ENCODE measurements at regions not wholly inside any gene's neighbourhood (a gene's known extent, or its start where the extent isn't known, plus 50 kb on each side); places are given as distances from the start of the nearest gene placed in this dataset.

DNA sequence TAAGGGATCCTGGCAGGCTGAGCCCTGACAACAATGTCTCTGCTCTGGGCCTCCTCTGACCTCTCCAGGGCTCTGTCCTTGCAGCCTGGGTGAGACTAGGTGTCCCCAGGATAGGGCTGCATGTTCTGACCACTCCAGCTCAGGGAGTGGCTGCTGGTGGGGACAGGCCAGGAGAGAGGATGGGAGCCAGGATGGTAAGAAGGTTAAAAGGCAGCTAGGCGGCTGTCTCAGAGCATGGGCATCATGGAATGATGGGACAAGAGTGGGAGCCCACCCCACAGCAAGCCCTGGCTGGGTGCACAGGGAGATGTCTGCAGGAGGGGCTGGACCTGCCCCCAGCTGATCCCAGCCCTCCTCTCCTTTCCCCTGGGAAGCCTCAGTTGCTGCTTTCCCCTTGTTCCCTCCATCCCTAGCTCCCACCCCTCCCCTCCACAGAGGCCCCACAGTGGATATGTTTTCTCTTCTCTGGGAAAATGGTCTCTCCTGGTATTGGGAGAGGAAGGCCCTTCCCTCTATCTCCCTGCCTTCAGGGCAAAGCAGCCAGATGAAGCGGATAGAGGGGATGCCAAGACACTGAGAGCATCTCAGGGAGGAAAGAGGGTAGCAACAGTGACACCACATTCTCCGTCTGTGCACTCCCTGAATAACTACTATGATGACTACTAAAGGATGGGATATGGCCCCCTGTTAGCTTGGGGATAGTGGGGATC, 334.3 kb downstream of the DYSF start:
- Mint-ChIP-seq H3K27ac (no peak overlapping the region), H3K36me3 (no peaks in the 10 kb centered on the region), H3K9me3 (no peaks in the 10 kb centered on the region), H3K4me1 (ENCODE audit: low read depth in 2 of 2) (no peaks in the 10 kb centered on the region), H3K4me3 (no peak overlapping the region), H3K27me3 (peaks cover 6% of the 10 kb centered on the region in 2 donors)
- DNase-seq (ENCODE audit: low spot score), result no peak
- ATAC-seq, result no peak

DNA sequence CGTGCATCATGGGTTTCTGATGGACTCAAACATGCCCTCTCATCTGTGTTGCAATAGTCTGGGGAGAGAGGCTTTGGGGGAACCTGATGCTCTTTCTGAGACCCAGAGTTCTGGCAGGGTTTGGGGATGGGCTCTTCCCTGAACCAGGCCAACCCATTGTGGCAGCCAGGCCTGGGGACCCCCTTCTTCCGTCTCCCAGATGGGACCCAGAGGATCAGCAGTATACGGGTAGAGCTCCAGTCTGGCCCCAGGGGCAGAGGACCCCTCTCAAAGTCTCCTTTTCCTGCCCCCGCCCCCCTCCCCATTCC, 333.7 kb downstream of the DYSF start:
- Mint-ChIP-seq H3K27me3 (peaks cover 6% of the 10 kb centered on the region in 2 donors), H3K9me3 (no peaks in the 10 kb centered on the region)
- ATAC-seq, result no peak

DNA sequence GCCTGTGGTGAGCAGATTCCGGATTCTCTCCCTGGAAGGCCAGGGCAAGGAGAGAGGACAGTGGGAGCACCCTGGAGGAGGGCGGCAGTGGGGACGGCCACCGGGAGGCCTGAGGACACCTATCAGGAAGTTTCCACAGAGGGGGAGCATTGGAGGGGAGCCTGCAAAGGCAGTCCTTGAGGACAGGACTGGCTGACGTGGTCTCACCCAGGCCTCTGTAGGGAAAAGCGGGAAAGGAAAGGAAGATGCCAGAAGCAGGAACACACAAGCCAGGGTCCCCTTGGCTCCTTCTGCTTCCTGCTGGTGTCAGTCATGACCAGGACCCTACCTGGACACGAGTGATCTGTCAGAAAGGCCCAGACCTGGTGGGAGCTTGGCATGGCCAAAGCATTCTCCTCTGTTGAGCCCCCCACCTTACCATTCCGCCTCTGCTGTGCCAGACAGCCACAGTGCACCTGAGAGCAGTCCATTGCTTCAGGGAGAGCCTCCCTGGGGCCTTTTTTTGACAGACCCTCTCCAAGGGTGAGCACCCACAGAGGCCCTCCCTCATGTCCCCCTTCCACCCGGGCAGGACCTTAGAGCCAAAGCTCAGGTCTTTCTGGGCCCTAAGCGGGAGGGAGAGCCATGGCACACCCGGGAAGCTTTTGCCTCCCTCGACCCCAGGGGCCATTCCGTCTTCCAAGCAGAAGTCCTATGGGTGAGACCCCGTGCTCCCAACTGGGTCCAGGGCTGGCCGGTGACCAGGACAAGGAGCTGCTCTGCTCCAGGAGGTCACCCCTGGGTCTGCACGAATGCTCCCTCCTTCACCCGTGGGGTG, 333.1 kb downstream of the DYSF start:
- Mint-ChIP-seq H3K27me3 (peaks cover 7 to 10% of the 10 kb centered on the region in 2 donors), H3K4me3 (no peak overlapping the region), H3K4me1 (ENCODE audit: low read depth in 2 of 2) (no peaks in the 10 kb centered on the region), H3K27ac (no peak overlapping the region), H3K9me3 (no peaks in the 10 kb centered on the region), H3K36me3 (no peaks in the 10 kb centered on the region)
- ATAC-seq, result no peak
- DNase-seq (ENCODE audit: low spot score), result no peak

More for the DNA sequence above, 333.7 kb downstream of the DYSF start:
- DNase-seq (ENCODE audit: low spot score), result no peak
- Mint-ChIP-seq H3K4me1 (ENCODE audit: low read depth in 2 of 2) (no peaks in the 10 kb centered on the region), H3K4me3 (no peak overlapping the region), H3K27ac (no peak overlapping the region), H3K36me3 (no peaks in the 10 kb centered on the region)

DNA sequence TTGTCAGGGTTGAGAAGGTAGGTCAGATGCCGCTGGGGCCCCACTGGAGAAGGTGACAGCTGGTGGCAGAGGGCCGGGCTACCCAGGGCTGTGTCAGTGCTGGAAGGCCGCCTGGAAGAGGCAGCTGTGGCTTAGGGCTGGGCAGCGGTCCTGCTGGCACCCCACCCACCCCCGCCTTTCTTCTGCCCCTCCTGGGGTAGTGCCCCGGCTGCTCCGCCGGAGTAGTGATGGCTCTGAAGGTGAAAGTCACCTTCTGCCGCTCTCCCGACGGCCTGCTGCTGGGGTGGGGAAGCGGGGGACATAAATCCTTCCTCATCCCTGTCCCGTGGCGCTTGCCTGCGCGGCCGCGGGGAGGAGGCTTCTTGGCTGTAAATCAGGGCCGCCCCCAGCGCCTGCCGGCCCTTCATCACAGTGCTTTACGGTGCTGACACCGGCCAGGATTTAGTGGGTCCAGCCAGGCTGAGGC, 332.2 kb downstream of the DYSF start:
- H3K4me1 Mint-ChIP-seq (ENCODE audit: low read depth in 2 of 2), result no peaks in the 10 kb centered on the region

DNA sequence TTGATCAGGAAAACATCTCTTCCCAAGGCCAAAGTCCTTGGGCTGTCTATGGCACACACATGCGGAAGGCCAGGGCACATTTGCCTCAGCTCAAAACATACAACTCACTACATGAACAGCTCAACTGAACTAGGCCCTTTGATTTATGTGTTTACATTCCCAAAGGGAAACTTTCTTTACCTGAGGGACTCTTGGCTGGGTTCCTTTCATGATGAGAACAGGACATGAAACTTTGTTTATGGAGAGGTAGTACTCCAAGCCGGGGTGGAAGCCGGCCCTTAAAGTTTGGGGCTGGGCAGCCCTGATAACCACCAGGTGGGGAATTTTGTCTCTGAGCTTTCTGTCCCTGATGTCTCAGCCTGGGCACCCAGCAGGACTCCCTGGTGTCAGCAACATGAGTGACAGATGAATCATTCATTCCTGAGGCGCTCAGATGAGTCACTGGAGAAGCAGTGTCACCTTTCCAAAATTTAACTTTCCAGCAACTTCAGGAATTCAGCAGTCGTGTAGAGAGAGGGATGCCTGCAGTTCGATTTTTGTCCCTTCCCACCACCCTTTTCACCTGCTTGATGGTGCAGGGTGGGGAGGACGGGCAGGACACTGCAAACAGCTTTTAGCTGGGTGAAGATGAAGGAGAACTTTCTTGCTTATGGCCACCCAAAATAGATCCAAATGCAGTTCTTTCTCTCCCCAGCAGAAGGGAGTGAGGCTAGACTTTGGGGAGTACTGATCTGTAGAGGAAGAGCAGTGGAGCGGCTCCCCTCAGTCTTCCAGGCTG, 331.6 kb downstream of the DYSF start:
- Mint-ChIP-seq H3K27ac (no peak overlapping the region), H3K4me3 (no peak overlapping the region), H3K27me3 (peaks cover 16 to 26% of the 10 kb centered on the region in 2 donors), H3K36me3 (no peaks in the 10 kb centered on the region), H3K4me1 (ENCODE audit: low read depth in 2 of 2) (no peaks in the 10 kb centered on the region), H3K9me3 (no peaks in the 10 kb centered on the region)
- DNase-seq (ENCODE audit: low spot score) (no peak), ATAC-seq (no peak)

More for the DNA sequence above, 332.2 kb downstream of the DYSF start:
- no peak overlapping the region for H3K4me3 Mint-ChIP-seq
- no peaks in the 10 kb centered on the region for H3K36me3 Mint-ChIP-seq
- H3K27ac Mint-ChIP-seq, result no peak overlapping the region
- ATAC-seq, result no peak
- no peaks in the 10 kb centered on the region for H3K9me3 Mint-ChIP-seq
- DNase-seq (ENCODE audit: low spot score), result no peak
- peaks cover 12 to 19% of the 10 kb centered on the region in 2 donors for H3K27me3 Mint-ChIP-seq

DNA sequence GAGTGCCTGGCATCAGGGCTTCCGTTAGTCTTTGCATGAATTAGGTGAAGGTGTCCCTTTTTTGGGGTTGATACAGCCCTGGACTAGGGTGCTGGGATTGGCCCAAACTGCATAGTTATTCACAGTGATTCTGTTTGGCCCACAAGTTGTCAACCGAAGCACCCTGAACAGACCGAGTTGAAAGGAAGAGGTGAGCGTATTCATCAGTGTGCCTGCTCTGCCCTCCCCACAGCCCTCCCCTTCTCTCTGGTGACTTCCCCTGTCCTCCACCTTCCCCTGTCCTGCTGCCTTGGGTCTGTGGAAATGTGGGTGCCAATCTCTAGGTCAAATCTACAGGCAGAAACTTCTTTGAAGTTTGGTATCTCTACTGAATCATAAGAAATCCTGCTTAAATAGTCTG, 330.5 kb downstream of the DYSF start:
- Mint-ChIP-seq H3K27me3 (peaks cover 16 to 26% of the 10 kb centered on the region in 2 donors), H3K4me1 (ENCODE audit: low read depth in 2 of 2) (no peaks in the 10 kb centered on the region), H3K36me3 (no peaks in the 10 kb centered on the region), H3K9me3 (no peaks in the 10 kb centered on the region), H3K4me3 (no peak overlapping the region), H3K27ac (no peak overlapping the region)
- DNase-seq (ENCODE audit: low spot score) (no peak), ATAC-seq (no peak)

DNA sequence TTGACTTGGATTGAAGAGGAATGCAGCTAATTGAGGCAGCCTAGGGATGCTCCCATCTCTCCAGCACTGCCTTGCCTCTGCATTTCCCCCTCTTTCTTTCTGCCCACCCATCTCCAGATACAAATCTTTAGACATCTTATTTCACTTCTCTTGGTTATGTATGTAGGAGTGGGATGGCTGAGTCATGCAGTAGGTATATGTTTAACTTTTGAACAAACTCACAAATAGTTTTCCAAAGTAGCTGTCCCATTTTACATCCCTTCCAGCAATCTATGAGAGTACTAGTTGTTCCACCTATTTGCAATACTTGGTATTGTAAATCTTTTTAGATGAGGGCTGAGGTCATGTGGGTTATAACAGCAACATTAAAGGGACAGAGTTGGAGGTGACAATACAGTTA, 329.9 kb downstream of the DYSF start:
- H3K4me1 Mint-ChIP-seq (ENCODE audit: low read depth in 2 of 2), result no peaks in the 10 kb centered on the region
- no peaks in the 10 kb centered on the region for H3K36me3 Mint-ChIP-seq
- H3K9me3 Mint-ChIP-seq, result no peaks in the 10 kb centered on the region
- peaks cover 16 to 26% of the 10 kb centered on the region in 2 donors for H3K27me3 Mint-ChIP-seq
- H3K27ac Mint-ChIP-seq, result no peak overlapping the region
- no peak for DNase-seq (ENCODE audit: low spot score)
- no peak overlapping the region for H3K4me3 Mint-ChIP-seq
- ATAC-seq, result no peak

DNA sequence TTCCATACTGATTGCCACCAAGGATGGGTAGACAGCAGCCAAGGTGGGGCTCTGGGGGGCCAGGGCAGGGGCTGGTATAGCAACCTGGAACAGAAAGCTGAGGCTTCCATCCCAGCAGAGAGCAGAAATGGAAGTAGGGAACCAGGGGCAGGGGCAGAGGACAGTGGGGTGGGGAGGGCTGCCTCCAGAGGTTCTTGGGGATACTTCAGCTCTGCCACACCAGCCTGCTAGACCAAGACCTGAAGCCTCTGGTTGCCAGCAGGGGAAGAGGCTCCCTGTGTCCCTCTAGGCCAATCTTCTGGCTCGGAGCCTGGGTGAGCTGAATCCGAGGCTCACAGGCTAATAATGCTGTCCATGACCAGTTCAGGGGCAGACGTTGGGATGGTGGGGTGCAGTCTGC, 329.0 kb downstream of the DYSF start:
- H3K4me3 Mint-ChIP-seq, result no peak overlapping the region
- H3K36me3 Mint-ChIP-seq, result no peaks in the 10 kb centered on the region
- H3K9me3 Mint-ChIP-seq, result no peaks in the 10 kb centered on the region
- ATAC-seq (no peak), DNase-seq (ENCODE audit: low spot score) (no peak)
- peaks cover 16 to 26% of the 10 kb centered on the region in 2 donors for H3K27me3 Mint-ChIP-seq
- H3K4me1 Mint-ChIP-seq (ENCODE audit: low read depth in 2 of 2), result no peaks in the 10 kb centered on the region
- H3K27ac Mint-ChIP-seq, result no peak overlapping the region

DNA sequence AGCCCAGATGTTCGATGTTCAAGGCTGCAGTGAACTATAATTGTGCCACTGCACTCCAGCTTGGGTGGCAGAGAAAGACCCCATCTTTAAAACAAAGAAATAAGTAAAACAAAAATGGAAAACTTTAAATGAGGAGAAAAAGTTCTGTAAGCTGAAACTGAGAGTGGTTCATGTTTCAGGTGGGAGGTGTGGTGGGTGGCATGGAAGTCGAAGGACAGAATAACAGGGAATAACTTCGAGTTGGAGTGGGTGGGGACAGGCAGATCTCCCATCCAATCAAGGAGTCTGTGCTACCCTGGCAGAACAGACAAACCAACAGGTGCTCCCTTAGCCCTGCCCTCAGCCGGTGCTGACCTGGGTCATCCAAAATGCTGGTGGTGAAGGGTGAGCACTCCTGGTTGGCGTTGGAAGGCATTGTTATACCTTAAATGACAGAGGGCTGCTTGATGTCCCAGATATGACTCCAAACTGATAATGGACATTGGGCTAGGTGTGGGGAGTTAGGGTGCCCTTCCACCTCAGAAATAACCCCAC, 328.4 kb downstream of the DYSF start:
- H3K9me3 Mint-ChIP-seq, result no peaks in the 10 kb centered on the region
- no peaks in the 10 kb centered on the region for H3K36me3 Mint-ChIP-seq
- no peak overlapping the region for H3K4me3 Mint-ChIP-seq
- ATAC-seq, result no peak
- H3K27me3 Mint-ChIP-seq, result peaks cover 16 to 26% of the 10 kb centered on the region in 2 donors
- no peak overlapping the region for H3K27ac Mint-ChIP-seq
- no peak for DNase-seq (ENCODE audit: low spot score)
- H3K4me1 Mint-ChIP-seq (ENCODE audit: low read depth in 2 of 2), result no peaks in the 10 kb centered on the region

DNA sequence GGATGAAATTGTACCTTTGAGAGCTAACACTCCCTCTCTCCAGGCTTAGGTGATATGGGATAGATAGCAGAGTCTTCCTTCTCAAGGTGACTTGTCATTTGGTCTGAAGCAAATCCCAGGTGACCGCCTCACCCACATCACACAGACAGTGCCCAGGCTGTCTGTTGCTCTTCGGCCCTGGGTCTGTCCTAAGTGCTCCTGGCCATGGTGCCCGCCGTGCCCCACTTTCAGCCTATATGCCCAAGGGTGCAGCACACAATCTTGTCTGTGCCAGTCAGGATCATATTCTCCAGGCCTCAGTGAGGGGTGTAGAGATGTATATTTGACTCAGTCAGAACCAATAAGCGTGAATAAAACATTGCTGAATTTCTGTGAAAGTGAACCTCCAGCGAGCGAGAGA, 326.8 kb downstream of the DYSF start:
- Mint-ChIP-seq H3K27ac (no peak overlapping the region), H3K9me3 (no peaks in the 10 kb centered on the region), H3K36me3 (no peaks in the 10 kb centered on the region), H3K4me1 (ENCODE audit: low read depth in 2 of 2) (no peaks in the 10 kb centered on the region), H3K4me3 (no peak overlapping the region), H3K27me3 (peaks cover 18 to 36% of the 10 kb centered on the region in 2 donors)
- ATAC-seq, result no peak
- DNase-seq (ENCODE audit: low spot score), result no peak

DNA sequence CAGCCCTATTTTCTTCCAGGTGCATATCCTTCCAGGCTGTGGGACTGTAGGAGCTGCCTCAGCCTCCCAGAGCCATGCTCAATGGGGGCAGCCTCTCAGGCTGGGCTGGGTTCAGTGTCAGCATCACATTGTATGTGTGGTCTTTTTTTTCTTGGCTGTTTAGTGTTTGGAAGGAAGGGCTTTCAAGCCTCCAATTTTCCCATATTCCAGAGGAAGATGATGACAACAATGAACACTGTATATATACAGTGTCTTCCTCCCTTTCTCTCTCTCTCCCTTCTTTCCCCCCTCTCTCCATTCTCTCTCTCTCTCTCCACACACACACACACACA, 326.4 kb downstream of the DYSF start:
- no peaks in the 10 kb centered on the region for H3K4me1 Mint-ChIP-seq (ENCODE audit: low read depth in 2 of 2)
- no peak overlapping the region for H3K4me3 Mint-ChIP-seq
- H3K9me3 Mint-ChIP-seq, result no peaks in the 10 kb centered on the region
- DNase-seq (ENCODE audit: low spot score), result no peak
- no peak overlapping the region for H3K27ac Mint-ChIP-seq
- peaks cover 19 to 40% of the 10 kb centered on the region in 2 donors for H3K27me3 Mint-ChIP-seq
- ATAC-seq, result no peak
- H3K36me3 Mint-ChIP-seq, result no peaks in the 10 kb centered on the region

DNA sequence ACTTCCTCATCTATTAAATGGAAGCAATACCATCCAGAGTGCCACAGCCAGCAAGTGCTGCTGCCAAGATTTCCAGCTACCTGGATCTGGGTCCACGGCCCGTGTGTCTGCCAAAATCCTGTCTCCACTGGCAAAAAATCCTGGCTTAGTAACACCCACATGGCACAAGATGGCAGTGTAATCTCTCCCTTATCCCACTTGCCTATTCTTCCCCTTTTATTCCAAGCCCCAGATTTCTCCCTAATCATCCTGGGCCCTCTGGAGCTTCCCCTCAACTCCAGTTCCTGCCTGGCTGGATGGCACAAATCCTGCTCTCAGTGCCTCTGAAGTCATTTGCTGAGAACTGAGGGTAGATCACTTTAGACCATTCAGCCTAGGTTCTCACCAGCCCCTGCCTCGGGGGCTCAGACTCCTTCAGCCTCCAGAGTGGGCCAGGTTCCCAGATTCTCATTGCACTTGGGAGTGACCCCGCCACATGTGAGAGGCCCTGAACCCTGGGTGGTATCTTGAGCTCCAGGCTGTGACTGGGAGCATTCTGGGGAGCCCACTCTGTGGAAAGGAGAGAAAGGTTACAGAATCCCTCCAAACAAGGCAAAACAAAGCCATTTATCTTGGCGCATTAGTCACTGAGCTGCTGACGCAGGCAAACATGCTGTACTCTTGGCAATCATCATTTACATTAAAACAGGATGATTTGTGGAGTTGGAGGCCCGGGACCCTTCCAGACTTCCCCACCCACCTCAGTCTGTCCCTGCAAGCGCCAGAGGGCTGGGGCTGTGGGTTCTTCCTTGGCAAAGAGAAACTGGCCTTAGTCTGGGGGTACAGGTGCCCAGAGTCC, 325.8 kb downstream of the DYSF start:
- Mint-ChIP-seq H3K27me3 (peaks cover 17 to 40% of the 10 kb centered on the region in 2 donors), H3K36me3 (no peaks in the 10 kb centered on the region), H3K27ac (no peak overlapping the region), H3K9me3 (no peaks in the 10 kb centered on the region), H3K4me1 (ENCODE audit: low read depth in 2 of 2) (no peaks in the 10 kb centered on the region), H3K4me3 (no peak overlapping the region)
- DNase-seq (ENCODE audit: low spot score), result no peak
- ATAC-seq, result no peak

DNA sequence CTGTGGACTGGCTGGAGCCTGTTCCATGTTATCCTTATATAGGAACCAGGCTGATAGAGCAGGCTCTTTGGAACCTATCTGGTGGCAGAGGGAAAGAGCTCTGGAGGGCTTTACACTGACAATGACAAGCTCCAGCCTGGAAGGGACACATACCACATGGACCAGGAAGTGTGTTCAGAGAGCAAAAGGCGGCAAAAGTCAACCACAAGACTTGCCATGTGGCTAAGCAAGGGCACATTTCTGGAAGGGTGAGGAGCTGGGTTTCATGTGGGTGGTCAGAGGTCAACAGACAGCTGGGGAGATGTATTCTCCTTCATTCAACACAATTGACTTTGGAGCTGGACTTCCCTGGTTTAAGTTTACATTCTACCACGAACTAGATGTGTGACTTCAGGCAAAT, 325.2 kb downstream of the DYSF start:
- Mint-ChIP-seq H3K4me3 (no peak overlapping the region), H3K9me3 (no peaks in the 10 kb centered on the region), H3K36me3 (no peaks in the 10 kb centered on the region), H3K4me1 (ENCODE audit: low read depth in 2 of 2) (no peaks in the 10 kb centered on the region), H3K27me3 (peaks cover 19 to 45% of the 10 kb centered on the region in 2 donors), H3K27ac (no peak overlapping the region)
- DNase-seq (ENCODE audit: low spot score), result no peak
- ATAC-seq, result no peak

All from natural killer cell treated with Interleukin-12 subunit alpha and Interleukin-12 subunit beta and Interleukin-15 and Interleukin-18, amount 100 ng/mL, for 72 hours (primary cell).